HCT116 (cell line): ENCODE measurements at regions not wholly inside any gene's neighbourhood (a gene's known extent, or its start where the extent isn't known, plus 50 kb on each side); places are given as distances from the start of the nearest gene placed in this dataset.

ENCODE experiments used
- ATAC-seq: fragments of 200-7000 bp; cut with Tn5 transposase; 2 replicates; pipeline ENCODE4 v1.9.1; 2020; ENCODE audit warnings: mild to moderate bottlenecking, moderate library complexity
- BruUV-seq: library from RNA; stranded (reverse); fragments of 400-500 nt; replicated peaks from 2 replicates; lab custom pipeline; 2021; lab: Mats Ljungman, UMichigan
- CTCF ChIA-PET: fragments of 300-600 bp; sonication (Branson Sonifier 250); formaldehyde crosslinking; loops from one replicate; lab custom pipeline; 2021; ENCODE audit warnings: antibody characterized with exemption; lab: Charles Lee
- POLR2A ChIA-PET: fragments of 300-600, 350-600 bp; sonication (Branson Sonifier 250); formaldehyde crosslinking; loops from one replicate; lab custom pipeline; 2021; ENCODE audit warnings: antibody characterized with exemption; lab: Charles Lee
- RAD21 ChIA-PET, 2 experiments: fragments of 300-600 bp; sonication (Branson Sonifier 250); formaldehyde crosslinking; loops; one replicate each; lab custom pipeline; 2023; ENCODE audit warnings: low total read pairs in 2 of 2; ENCODE audit not compliant: uncharacterized antibody in 2 of 2, unreplicated experiment in 2 of 2, low non-redundant PET in 1 of 2; lab: Charles Lee
- DNase-seq: peaks from one replicate; pipeline ENCODE4 v3.0.0-alpha.2; 2010; ENCODE audit warnings: low read depth, low spot score
- H2AFZ ChIP-seq: fragments of 200-600 bp; shearing (Covaris generic), sonication (generic); 2 replicates; pipeline ENCODE4 v1.6.1; 2017; ENCODE audit warnings: low read depth, mixed run types, mixed read lengths, antibody characterized with exemption, low read length; ENCODE audit not compliant: poor library complexity, severe bottlenecking
- H3K27ac ChIP-seq: 2 replicates; pipeline ENCODE4 v1.5.1; 2012; ENCODE audit warnings: low read depth, low read length
- H3K27me3 ChIP-seq: fragments of 200-600 bp; sonication (generic); 2 replicates; pipeline ENCODE4 v1.6.1; 2016; ENCODE audit warnings: mixed run types, low read length, mixed read lengths; ENCODE audit not compliant: insufficient read depth
- H3K36me3 ChIP-seq, 2 experiments: fragments of 200-500 bp in 1 of 2; fragments of 200-600 bp in 1 of 2; sonication (Bioruptor generic) in 1 of 2; sonication (generic) in 1 of 2; 2 replicates each; pipeline versions ENCODE4 v1.5.1 to v1.6.1; 2014 to 2016; ENCODE audit warnings: low read length in 2 of 2, inconsistent platforms in 1 of 2, mixed read lengths in 1 of 2, mixed run types in 1 of 2; ENCODE audit not compliant: insufficient read depth in 2 of 2, control insufficient read depth in 1 of 2
- H3K4me1 ChIP-seq, 2 experiments: fragments of 200-600 bp in 1 of 2; sonication (generic) in 1 of 2; 2 replicates each; pipeline versions ENCODE4 v1.5.1 to v1.6.1; 2012 to 2017; ENCODE audit warnings: low read length in 2 of 2, inconsistent platforms in 1 of 2, mild to moderate bottlenecking in 1 of 2, mixed read lengths in 1 of 2, mixed run types in 1 of 2, moderate library complexity in 1 of 2; ENCODE audit not compliant: insufficient read depth in 2 of 2, control insufficient read depth in 1 of 2
- H3K4me2 ChIP-seq: fragments of 200-600 bp; sonication (generic); 2 replicates; pipeline ENCODE4 v1.6.1; 2017; ENCODE audit warnings: mixed run types, low read length, mixed read lengths
- H3K4me3 ChIP-seq, 2 experiments: fragments of 200-600 bp in 1 of 2; sonication (generic) in 1 of 2; replicated peaks in 1 of 2; 2 replicates each; pipeline ENCODE4 v1.5.1; 2011 to 2016; ENCODE audit warnings: low read length in 2 of 2, control low read depth in 1 of 2, low read depth in 1 of 2, mild to moderate bottlenecking in 1 of 2, mixed read lengths in 1 of 2, mixed run types in 1 of 2
- H3K79me2 ChIP-seq: fragments of 200-600 bp; sonication (generic); 2 replicates; pipeline ENCODE4 v1.6.1; 2017; ENCODE audit warnings: mild to moderate bottlenecking, mixed run types, low read length, moderate library complexity, mixed read lengths; ENCODE audit not compliant: insufficient read depth
- H3K9ac ChIP-seq: fragments of 200-600 bp; sonication (generic); 2 replicates; pipeline ENCODE4 v1.6.1; 2016; ENCODE audit warnings: low read length, mixed read lengths
- H3K9me2 ChIP-seq: fragments of 200-600 bp; sonication (generic), shearing (Covaris generic); 2 replicates; pipeline ENCODE4 v1.6.1; 2017; ENCODE audit warnings: mixed run types, mild to moderate bottlenecking, moderate library complexity; ENCODE audit not compliant: insufficient read depth
- H3K9me3 ChIP-seq, 2 experiments: fragments of 200-500 bp in 1 of 2; fragments of 200-600 bp in 1 of 2; sonication (Bioruptor generic) in 1 of 2; sonication (generic) in 1 of 2; 2 replicates each; pipeline ENCODE4 v1.6.1; 2014 to 2017; ENCODE audit warnings: low read length in 2 of 2, mixed read lengths in 2 of 2, inconsistent platforms in 1 of 2, low read depth in 1 of 2, mild to moderate bottlenecking in 1 of 2, mixed run types in 1 of 2, moderate library complexity in 1 of 2; ENCODE audit not compliant: control insufficient read depth in 1 of 2, insufficient read depth in 1 of 2
- H4K20me1 ChIP-seq: fragments of 200-600 bp; sonication (generic), shearing (Covaris generic); 2 replicates; pipeline ENCODE4 v1.6.1; 2017; ENCODE audit warnings: mixed run types, mild to moderate bottlenecking, moderate library complexity; ENCODE audit not compliant: insufficient read depth
- CEBPB ChIP-seq: IDR thresholded peaks from 2 replicates; pipeline ENCODE4 v1.6.1; 2012; ENCODE audit warnings: low read depth
- ELF1 ChIP-seq: IDR thresholded peaks from 2 replicates; pipeline ENCODE4 v1.6.1; 2012; ENCODE audit warnings: low read depth, borderline replicate concordance
- EZH2phosphoT487 ChIP-seq: fragments of 200-600 bp; IDR thresholded peaks from 2 replicates; pipeline ENCODE4 v1.6.1; 2018; ENCODE audit warnings: antibody characterized with exemption, borderline replicate concordance
- JUND ChIP-seq: IDR thresholded peaks from 2 replicates; pipeline ENCODE4 v1.6.1; 2012
- POLR2AphosphoS5 ChIP-seq: IDR thresholded peaks from 2 replicates; pipeline ENCODE4 v1.6.1; 2011; ENCODE audit warnings: mild to moderate bottlenecking, low read depth, low read length, moderate library complexity
- RAD21 ChIP-seq: IDR thresholded peaks from 2 replicates; pipeline ENCODE4 v1.6.1; 2012; ENCODE audit warnings: low read depth, mild to moderate bottlenecking
- SIN3A ChIP-seq: IDR thresholded peaks from 2 replicates; pipeline ENCODE4 v1.6.1; 2012; ENCODE audit warnings: low read depth
- SRF ChIP-seq: IDR thresholded peaks from 2 replicates; pipeline ENCODE4 v1.6.1; 2012; ENCODE audit warnings: low read depth
- ZNF274 ChIP-seq: fragments of 200-500 bp; sonication (Bioruptor generic); IDR thresholded peaks from 2 replicates; pipeline ENCODE4 v1.6.1; 2014; ENCODE audit warnings: mild to moderate bottlenecking, low read depth, low read length, inconsistent platforms
- intact Hi-C: fragments of 100-400 bp; cut with micrococcal nuclease; formaldehyde crosslinking; loops from 2 replicates; pipeline ENCODE4 v1.10.0; 2022
- TF ChIP-seq, protein P1 (sequence below): IDR thresholded peaks from 2 replicates; pipeline ENCODE4 v1.6.1; 2012
- TF ChIP-seq, protein P2 (sequence below), 3 experiments: fragments of 200-600 bp in 1 of 3; sonication (generic) in 1 of 3; IDR thresholded peaks in 2 of 3; conservative IDR thresholded peaks in 1 of 3; 2 replicates each; pipeline ENCODE4 v1.5.1; 2012 to 2017; ENCODE audit warnings: low read depth in 2 of 3, low read length in 2 of 3, antibody characterized with exemption in 1 of 3, borderline replicate concordance in 1 of 3, control low read depth in 1 of 3, mild to moderate bottlenecking in 1 of 3, mixed read lengths in 1 of 3, mixed run types in 1 of 3, moderate library complexity in 1 of 3; ENCODE audit not compliant: insufficient read depth in 1 of 3
- TF ChIP-seq, protein P3 (sequence below): IDR thresholded peaks from 2 replicates; pipeline ENCODE4 v1.6.1; 2012; ENCODE audit warnings: low read depth

DNA sequence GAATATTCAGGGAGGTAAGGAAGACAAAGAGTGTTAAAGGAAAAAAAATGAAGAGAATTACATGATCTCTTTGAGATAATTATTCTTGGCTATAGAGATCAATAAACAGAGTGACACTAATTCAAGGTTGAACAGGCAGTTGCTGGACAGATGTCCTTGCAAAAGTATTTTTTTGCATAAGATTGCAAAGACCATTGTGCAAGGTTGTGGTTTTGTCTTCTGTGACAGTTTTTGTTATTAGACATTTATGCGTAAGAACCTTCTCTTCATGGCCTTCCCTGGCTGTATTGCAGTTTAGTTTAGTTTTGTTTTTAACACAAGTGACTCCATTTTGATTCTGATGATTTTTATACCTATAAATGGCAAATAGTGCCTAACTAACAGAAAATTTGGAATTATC is 682.8 kb upstream of the ARPP21 start:
- no peak overlapping the region for H3K9ac ChIP-seq
- H3K79me2 ChIP-seq = no peaks in the 10 kb centered on the region
- H3K4me1 ChIP-seq = no peaks in the 10 kb centered on the region
- no peak overlapping the region for H3K4me2 ChIP-seq
- no peaks in the 10 kb centered on the region for H3K36me3 ChIP-seq
- intact Hi-C loops = no loop called here
- H3K9me3 ChIP-seq = peaks cover 7 to 10% of the 10 kb centered on the region in 2 experiments; a peak in 2 of 4 replicates
- CTCF ChIA-PET = no interaction called here
- no peaks in the 10 kb centered on the region for H3K27me3 ChIP-seq
- no peak overlapping the region for H3K27ac ChIP-seq
- POLR2A ChIA-PET = no interaction called here
- H3K4me3 ChIP-seq = no peak overlapping the region
- no peaks in the 10 kb centered on the region for H4K20me1 ChIP-seq
- DNase-seq (no peak), ATAC-seq (no peak)
- no peak overlapping the region for H2AFZ ChIP-seq
- TF ChIP-seq RAD21 (no peak), SIN3A (no peak), ZNF274 (no peak)
- TF ChIP-seq, protein P1, sequence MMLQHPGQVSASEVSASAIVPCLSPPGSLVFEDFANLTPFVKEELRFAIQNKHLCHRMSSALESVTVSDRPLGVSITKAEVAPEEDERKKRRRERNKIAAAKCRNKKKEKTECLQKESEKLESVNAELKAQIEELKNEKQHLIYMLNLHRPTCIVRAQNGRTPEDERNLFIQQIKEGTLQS = no peak
- TF ChIP-seq, protein P2, sequence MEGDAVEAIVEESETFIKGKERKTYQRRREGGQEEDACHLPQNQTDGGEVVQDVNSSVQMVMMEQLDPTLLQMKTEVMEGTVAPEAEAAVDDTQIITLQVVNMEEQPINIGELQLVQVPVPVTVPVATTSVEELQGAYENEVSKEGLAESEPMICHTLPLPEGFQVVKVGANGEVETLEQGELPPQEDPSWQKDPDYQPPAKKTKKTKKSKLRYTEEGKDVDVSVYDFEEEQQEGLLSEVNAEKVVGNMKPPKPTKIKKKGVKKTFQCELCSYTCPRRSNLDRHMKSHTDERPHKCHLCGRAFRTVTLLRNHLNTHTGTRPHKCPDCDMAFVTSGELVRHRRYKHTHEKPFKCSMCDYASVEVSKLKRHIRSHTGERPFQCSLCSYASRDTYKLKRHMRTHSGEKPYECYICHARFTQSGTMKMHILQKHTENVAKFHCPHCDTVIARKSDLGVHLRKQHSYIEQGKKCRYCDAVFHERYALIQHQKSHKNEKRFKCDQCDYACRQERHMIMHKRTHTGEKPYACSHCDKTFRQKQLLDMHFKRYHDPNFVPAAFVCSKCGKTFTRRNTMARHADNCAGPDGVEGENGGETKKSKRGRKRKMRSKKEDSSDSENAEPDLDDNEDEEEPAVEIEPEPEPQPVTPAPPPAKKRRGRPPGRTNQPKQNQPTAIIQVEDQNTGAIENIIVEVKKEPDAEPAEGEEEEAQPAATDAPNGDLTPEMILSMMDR (IDR thresholded peaks at IDR 0.05 in 2 of 3, conservative IDR thresholded peaks at IDR 0.05 in 1 of 3; ENCODE audit: borderline replicate concordance in 1 of 3, insufficient read depth in 1 of 3, low read depth in 2 of 3, low read length in 2 of 3) = no peak
- TF ChIP-seq, all 23 proteins: peak for 0
- RAD21 ChIA-PET = no interaction called here
- H3K9me2 ChIP-seq = no peaks in the 10 kb centered on the region
- BruUV-seq = no TSS peak

DNA sequence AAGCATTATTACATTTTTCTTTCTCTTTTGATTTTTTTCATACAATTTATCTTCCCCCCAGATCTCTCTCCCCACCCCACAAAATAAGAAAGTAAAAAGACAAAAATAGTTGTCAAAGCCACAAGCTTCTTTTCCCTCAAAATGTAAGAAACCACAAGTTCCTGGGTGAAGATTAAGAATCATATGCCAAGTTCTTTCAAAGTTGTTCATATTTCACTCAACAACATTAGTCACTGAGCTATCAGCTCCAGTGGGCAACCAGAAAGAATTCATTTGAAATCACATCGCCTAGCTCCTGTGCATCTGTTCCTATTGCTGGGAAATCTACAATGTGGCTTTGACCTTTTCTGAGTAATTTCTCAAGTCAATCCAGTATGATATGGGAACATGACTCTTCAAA is 681.6 kb upstream of the ARPP21 start:
- ATAC-seq = no peak
- intact Hi-C loops = no loop called here
- POLR2A ChIA-PET = no interaction called here
- Histone ChIP-seq H2AFZ (no peak overlapping the region), H3K9me3 (peaks cover under 1 to 5% of the 10 kb centered on the region in 2 experiments; a peak in 2 of 4 replicates), H3K4me2 (no peak overlapping the region), H3K4me1 (no peaks in the 10 kb centered on the region), H3K79me2 (no peaks in the 10 kb centered on the region), H3K27me3 (no peaks in the 10 kb centered on the region), H3K4me3 (no peak overlapping the region), H4K20me1 (no peaks in the 10 kb centered on the region), H3K9me2 (no peaks in the 10 kb centered on the region), H3K9ac (no peak overlapping the region), H3K27ac (no peak overlapping the region), H3K36me3 (no peaks in the 10 kb centered on the region)
- RAD21 ChIA-PET = no interaction called here
- no TSS peak for BruUV-seq
- DNase-seq = no peak
- CTCF ChIA-PET = no interaction called here
- TF ChIP-seq POLR2AphosphoS5 = no peak
- TF ChIP-seq, protein P3, sequence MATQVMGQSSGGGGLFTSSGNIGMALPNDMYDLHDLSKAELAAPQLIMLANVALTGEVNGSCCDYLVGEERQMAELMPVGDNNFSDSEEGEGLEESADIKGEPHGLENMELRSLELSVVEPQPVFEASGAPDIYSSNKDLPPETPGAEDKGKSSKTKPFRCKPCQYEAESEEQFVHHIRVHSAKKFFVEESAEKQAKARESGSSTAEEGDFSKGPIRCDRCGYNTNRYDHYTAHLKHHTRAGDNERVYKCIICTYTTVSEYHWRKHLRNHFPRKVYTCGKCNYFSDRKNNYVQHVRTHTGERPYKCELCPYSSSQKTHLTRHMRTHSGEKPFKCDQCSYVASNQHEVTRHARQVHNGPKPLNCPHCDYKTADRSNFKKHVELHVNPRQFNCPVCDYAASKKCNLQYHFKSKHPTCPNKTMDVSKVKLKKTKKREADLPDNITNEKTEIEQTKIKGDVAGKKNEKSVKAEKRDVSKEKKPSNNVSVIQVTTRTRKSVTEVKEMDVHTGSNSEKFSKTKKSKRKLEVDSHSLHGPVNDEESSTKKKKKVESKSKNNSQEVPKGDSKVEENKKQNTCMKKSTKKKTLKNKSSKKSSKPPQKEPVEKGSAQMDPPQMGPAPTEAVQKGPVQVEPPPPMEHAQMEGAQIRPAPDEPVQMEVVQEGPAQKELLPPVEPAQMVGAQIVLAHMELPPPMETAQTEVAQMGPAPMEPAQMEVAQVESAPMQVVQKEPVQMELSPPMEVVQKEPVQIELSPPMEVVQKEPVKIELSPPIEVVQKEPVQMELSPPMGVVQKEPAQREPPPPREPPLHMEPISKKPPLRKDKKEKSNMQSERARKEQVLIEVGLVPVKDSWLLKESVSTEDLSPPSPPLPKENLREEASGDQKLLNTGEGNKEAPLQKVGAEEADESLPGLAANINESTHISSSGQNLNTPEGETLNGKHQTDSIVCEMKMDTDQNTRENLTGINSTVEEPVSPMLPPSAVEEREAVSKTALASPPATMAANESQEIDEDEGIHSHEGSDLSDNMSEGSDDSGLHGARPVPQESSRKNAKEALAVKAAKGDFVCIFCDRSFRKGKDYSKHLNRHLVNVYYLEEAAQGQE = no peak
- no peak for TF ChIP-seq EZH2phosphoT487
- TF ChIP-seq ELF1 = no peak
- TF ChIP-seq JUND = no peak
- no peak for TF ChIP-seq CEBPB
- TF ChIP-seq SRF = no peak
- TF ChIP-seq, protein P2 (IDR thresholded peaks at IDR 0.05 in 2 of 3, conservative IDR thresholded peaks at IDR 0.05 in 1 of 3; ENCODE audit: borderline replicate concordance in 1 of 3, insufficient read depth in 1 of 3, low read depth in 2 of 3, low read length in 2 of 3) = no peak
- TF ChIP-seq SIN3A = no peak
- TF ChIP-seq RAD21 = no peak
